Right kidney (tissue), 1 donor: ENCODE measurements at regions not wholly inside any gene's neighbourhood (a gene's known extent, or its start where the extent isn't known, plus 50 kb on each side); places are given as distances from the start of the nearest gene placed in this dataset.

Source experiments
- DNase-seq: peaks from one replicate; pipeline ENCODE4 v3.0.0-alpha.2; 2016

DNA sequence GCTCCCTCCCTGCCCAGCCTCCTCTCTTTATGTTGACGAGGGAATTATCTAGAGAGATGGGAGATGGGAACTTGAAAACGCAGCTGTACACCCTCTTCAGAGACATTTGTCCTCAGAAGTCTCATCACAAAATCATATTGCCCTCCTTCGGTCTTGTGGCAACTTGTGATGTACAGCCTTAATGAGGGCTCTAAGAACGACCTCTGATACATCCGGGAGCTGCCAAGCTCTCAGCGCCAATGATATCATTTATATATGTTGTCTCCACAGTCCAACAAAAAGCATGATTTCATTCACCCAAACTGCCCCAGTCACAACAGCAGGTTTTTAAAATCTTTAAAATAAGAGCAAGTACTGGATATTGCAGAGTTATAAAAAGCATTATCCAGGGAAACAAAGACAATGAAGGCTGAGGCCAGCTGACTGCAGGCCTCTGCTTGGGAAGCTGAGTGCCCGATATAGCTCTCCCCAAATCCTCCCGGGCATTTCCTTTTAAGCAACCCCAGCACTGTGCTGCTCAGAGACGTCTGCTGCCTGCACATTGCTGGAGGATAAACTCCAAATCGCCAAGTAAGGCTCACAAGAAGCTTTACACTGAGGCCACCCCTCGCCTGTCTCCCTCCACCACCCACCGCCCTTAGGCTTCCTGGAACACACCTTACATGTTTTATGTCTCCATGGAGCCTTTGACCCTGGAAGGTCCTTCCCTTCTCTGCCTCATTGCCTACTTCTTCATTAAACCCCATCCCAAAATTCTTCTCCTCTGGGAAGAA lies 236.1 kb downstream of the C1orf94 start:
- no peak for DNase-seq

DNA sequence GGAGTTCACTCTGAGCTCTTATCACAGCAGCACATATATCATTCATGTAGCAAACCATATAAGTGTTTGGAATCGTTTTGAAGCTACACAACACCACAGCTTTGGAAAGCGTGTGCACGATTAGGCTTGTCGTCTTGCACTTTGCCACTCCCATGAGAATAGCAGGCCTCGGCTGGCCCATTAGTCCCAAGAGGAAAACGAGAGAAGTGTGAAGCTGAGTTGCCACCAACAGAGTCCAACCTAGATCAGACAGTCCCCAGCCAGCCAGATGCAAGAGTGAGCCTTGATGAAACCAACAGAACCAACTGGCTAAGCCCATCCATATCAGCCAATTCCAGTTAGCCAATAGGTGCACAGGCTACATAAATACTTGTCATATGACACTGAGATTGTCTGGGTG lies 238.4 kb downstream of the C1orf94 start:
- DNase-seq, result no peak

DNA sequence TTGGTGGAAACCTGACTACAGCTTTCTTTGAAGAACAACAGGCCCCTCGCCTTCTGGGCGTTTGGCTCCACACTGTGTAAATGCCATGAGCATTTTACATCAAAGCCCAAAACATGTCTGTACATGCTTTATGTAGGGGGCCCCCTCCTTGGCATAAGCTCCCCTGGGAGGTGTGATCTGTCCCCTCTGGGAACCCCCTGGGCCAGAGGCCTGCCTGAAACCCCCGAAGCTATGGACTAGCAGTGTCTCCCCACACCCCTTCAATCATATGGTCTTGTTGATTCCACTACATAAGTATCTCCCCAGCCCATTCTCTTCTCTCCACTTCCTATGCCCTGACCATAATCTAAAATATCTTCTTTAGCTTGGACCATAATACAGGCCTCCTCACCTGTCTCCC lies 241.5 kb downstream of the C1orf94 start:
- no peak for DNase-seq

DNA sequence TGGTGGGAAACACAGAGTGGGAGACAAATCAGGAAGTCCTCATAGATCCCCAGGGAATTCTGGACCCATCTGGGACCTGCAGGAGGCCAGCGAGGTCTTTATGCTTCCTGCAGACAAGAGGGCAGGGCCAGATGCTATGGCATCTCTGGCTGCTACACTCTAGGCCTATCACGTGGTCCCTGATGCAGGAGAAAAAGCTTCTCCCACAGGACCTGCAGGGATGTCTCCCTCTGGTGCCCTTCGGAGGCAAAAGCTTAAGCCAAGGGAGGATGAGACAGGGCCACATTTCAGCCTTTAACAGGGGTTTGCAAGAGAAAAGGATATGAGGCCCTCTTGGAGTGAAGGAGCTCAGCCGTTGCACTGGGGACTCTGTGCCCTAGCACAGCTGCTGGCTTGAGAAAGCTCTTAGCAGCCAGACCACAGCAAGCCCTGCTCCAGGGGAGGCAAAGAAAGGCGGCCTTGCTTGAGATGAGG lies 243.0 kb downstream of the C1orf94 start:
- DNase-seq, result peak; percentile 25

DNA sequence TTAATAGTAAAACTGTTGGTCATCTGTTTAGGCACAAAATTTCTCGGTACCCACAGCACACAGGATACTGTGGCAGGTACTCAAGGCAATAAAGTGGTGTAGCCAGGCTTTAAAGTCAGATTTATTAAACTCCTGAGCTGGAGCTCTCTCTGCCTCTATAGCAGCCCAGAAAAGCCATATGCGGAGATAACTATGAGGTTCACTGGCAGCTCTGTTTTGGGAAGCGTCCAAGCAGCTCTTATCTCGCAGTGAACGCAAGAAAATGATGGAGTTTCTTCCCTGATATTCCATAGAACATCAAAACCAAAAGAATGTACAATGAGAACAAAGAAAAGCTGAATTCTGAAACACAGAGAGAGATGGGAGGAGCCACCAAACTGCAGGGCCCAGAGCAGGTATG lies 248.3 kb downstream of the C1orf94 start:
- no peak for DNase-seq

DNA sequence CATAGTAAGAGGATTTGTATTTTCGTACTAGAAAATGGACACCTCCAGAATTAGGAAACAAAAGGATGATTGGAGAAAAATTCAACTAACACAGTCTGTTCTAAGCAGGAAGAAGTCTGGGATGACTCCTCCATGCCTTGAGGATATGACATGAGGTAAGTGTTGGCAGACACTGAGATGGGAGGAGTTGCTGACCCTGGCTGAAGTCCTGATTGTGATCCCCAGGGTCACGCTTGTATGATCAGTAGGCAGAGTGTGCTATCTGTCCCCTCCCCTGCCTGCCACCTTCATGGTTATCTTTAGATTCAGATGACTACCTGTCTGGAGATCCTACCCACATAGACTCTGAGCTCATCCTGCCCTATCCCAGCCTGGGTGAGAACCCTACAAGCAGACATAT lies 249.1 kb downstream of the C1orf94 start:
- DNase-seq, result no peak

DNA sequence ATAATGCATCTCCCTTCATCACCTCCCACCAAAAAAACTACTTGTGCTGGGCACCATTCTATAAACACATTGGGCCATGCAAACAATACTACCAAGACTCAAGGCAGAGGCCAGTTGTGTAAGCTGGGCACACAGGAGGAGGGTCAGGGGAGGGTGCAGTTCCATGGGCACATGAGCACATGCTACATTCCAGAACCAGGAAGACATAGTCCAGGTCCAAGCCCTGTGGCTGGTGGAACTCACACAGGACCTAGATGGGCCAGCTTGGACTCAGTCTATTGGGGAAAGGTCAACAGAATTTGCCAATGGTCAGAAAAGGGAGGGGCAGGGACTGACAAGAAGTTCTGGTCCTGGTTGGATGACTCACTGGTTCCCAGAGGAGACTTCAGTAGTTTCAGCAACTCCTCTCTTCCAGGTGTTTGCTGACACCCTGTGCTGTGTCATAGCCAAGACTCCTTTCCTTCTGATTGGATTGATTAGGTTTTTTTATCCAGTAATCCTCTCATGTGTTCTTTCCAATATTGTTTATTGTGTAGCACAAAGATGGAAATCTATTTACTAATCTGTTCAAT lies 249.7 kb downstream of the C1orf94 start:
- no peak for DNase-seq

DNA sequence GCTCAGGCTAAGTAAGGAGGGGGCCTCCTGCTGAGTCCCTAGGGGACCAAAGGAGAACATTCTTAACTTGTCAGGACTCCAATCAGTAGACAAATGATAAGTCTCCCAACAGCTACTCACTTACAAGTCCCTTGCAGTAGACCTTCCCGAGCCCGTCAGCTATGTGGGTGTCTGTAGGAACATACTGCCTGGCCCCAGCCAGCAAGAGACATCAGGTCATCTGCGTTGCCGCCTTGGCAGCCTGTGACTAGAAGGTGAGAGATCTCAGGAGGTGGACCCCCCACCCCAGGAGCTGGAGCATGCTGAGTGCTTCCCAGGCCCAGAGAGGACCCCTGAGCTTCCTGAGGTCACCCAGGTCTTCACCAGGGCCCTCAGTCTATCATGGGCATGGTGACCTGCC lies 250.5 kb downstream of the C1orf94 start:
- no peak for DNase-seq

DNA sequence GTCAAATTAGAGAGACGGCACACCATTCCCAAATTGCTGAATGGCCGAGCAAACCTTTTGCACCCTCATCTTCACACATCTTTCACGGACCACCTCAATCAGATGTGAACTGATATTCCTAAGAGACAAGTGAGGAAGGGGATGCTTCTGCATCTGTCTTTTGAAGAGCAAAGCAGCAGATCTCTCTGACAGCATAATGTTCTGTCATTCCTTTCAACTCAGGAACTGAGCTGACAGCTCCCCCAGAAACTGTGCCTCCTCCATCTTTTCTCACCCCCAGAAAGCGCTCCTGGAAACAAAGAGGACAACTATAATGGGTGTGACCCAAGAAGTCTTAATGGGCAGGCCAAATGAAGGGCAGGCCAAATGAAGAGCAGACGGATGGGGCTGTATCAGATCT lies 256.4 kb downstream of the C1orf94 start:
- DNase-seq, result no peak

DNA sequence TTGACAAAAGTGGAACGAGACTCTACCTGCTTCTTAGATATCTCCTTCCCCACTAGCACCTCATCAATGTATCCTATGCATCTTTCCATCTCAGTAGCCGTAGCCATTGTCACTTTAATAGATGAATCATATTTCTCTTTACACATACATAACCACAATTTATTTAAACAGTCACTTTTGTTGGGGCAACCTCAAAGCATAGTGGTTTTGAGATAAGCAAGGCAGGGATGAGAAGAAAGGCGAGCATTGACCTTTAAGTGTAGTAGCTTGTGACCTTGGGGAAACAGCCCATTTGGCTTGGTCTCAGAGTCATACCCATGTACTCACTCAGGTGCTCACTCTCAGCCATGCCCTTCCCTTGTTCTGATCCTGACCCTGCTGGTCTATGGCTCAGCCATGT lies 260.1 kb downstream of the C1orf94 start:
- no peak for DNase-seq

DNA sequence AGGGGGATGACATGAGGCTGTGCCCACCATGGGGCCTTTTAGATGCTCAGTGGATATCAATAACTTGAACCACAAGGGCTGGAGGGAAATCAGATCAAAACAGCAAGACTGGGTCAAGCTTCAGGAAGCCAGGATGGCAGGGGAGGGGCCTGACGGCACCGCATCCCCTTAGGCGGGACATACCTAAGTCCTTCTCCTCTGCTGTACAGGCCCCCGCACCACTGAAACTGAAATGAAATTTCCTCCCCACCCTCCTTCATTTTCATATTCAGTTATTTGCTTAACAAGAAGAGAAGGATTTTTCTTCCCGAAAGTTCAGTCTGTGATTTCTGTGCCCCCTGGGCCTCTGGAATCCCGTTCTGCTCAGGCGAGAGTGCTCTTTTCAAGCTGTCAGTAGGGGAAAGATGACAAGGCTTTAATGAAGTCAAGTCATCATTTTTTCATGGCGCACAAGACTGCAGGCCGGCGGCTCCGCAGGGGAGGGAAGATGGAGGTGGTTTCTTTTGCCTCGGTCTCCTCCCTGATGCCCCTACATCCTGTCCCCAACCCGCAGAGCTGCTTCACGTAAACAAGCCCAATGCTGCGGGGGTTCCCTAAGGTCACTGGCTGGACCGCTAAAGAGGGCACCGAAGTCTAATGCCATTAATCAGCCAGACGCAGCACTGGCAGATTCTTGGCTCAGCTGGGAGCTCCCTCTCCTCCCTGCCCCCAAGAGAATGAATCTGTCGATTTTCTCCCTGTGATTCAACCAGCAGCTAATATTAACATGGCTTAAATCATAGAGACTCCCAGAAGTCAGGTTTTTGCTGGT lies 264.8 kb downstream of the C1orf94 start:
- DNase-seq, result no peak

DNA sequence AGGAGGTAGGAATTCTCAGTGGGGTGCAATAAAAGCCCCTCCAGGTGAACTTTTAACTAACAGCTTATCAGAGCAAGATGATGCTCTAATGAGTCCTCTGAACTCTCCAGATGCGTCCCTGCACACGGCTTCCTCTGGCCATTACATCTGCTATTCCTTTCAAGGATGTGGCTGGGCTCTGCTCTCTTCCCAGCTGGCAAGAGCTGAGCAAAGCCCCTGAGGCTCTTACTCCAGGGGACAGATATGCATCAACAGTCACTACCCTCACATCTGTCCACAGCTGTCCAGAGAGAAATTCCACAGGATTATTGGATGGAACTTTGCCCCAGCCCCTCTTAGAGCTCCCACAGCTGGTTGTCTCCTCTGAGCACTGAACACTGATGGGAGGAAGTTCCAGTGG lies 267.8 kb downstream of the C1orf94 start:
- no peak for DNase-seq

DNA sequence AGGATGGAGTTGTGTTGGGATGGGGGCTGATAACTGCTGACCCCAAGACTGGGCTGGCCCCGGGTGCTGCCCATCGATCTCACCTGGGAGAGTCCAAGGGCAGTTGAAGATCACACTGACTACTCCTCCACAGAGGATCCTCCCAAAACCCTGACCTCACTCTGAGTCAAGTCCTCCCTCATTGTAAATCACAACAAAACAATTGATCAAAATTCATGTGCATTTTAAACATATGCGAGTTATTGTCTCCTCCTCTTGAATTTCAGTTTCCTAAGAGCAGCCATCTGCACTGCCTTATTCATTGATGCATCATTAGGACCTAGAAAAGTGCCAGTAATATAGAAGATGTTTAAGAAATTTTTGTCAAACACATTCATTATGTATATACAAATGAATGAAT lies 273.6 kb downstream of the C1orf94 start:
- DNase-seq, result no peak

DNA sequence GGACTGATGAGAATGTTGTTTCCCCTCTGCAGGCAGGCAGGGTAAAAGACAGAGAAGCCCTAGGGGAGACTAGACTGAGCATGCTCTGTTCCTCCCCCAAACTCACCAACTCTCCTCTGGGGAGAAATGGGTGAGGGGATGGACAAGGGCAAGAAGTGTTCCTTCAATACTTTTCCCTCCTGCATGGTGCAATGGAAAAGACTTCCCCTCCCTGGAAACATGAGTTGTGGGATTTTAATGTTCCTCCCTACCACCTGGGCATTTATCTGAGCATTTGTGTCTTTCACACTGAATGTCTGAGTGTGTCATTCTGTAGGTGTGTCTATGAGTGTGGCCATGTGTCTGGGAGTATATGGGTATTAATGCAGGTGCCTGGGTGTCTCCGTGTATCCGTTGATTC lies 275.7 kb downstream of the C1orf94 start:
- no peak for DNase-seq

DNA sequence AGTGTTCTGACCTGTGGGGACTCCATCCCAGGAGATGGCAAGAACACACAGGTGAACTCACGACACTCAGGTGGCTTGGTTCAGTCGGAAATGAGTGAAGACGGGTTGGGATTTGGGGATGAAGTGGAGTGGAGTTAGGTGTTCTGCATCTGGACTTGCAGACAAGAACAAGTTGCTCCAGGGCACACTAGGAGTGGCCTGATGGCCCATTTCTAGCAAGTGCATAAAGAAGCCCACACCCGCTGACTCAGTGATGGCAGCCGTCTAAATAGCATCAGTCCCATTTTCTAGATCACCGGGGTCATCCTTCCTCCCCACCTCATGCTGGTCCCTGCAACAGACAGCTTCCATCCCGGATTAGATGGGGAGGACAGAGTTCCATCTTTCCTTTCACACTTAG lies 278.4 kb downstream of the C1orf94 start:
- no peak for DNase-seq

DNA sequence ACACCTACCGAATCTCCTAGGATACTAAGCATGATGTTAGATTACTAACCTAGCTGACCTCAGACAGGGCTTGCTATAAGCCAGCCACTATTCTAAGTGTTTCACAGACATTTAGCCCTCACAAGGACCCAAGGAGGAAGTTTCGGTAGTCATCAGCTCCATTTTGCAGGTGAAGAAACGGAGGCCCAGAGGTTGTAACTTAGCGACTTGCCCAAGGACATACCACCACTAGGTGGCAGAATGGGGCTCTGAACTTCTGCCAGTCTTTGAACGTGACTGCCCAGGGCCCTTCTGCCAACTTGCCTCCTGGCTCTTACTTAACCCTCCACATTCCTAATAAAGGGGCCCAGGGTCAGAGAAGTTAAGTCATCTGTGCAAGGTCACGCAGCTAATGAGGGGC lies 283.5 kb downstream of the C1orf94 start:
- no peak for DNase-seq

DNA sequence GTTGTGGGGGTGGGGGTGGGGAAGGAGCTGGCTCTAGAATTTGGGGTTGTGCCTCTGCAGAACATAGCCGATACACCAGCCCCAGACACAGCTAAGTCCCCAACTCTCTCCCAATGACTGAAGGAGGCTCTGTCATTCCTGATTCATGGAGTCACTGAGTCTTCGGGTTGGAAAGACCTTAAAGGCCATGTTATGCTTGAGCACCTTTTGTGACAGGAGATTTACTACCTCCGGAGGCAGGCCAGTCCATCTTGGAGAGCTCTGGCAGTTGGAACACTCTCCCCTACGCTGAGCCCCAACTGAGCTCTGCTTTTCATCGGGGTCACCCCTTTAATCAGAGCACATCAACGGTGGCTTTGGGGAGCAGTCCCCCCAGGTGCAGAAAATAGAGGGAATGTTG lies 284.4 kb upstream of the GJB5 start:
- peak; percentile 13 for DNase-seq

DNA sequence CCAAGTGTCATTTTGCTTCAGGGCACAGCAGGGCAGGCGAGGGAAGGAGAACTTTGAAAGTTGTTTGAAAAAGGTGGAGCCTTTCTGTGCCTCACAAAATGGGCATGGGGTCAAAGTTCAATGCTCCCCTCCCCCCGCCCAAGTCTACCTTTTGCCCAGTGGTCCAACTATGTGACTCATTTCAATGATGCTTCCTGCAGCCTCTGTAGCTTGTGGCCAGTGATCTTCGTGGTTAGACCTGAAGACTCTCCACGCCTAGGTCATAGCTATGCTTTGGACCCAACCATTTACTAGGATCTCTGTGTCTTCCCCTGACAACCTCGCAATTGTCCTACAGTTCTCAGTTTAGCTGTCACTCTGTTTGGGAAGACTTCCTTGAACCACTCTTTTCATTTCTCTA lies 280.3 kb upstream of the GJB5 start:
- DNase-seq, result no peak

DNA sequence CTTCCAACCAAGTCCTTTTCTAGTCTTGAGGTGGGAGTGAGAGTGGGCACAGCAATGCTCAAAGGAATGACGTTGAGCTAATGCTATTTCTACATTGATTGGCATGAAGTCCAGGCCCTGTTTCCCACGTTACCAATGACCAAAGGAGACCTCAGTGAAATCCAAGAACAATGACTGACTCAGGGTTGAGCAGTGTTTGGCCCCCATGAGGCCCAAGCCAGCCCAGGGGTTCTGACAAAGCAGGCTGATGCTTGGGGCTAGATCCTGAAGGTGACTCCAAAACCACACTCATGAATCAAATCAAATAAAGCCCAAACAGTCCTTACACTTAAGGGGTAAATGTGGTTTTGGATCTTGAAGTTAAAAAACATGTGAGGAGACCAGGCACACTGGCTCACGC lies 278.5 kb upstream of the GJB5 start:
- DNase-seq, result no peak

DNA sequence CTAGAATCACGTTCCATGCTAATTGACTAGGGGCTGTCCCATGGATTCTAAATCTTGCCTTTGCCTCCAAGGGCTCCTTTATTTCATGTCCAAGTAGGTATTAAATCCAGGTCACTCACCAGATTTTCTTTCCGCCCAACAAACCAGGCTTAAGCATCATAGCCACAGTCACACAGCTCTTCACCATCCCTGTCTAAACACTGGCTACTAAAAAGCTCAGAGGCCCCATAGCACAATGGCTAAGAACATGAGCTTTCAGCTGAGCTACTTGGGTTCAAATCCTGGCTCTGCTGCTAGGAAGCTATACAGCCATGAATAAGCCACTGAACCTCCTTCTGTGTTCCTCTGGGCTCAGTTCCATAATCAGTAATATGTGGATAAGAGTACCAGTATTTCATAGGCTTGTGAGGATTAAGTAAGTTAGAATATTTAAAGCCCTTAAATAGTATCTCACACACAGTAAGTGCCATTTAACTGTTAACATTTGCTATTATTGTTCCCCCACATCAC lies 277.2 kb upstream of the GJB5 start:
- no peak for DNase-seq

DNA sequence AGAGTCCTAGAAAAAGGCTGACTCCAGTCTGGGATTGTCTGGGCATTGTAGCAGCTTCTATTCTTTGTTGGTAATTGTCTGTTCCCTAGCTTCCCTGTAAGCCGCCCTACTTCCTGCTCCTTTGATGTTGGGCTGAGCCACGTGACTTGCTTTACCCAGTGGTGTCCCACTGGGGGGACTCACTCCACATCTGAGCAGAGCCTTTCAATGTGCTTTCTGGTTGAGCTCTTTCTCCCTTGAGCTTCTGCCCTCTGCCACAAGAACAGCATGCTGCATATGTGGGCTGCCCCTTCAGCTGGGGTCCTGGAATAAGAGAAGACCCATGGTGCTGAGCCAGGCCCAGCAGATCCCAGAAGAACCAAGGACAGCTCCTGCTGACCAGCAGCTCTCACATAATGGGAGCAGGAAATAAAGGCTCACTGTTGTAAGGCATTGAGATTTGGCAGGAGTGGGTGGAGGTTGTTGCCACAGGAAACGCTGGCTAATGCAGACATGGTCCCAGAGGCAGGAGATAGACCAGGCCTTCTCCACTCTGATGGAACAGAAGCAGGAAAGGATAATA lies 276.3 kb upstream of the GJB5 start:
- no peak for DNase-seq

DNA sequence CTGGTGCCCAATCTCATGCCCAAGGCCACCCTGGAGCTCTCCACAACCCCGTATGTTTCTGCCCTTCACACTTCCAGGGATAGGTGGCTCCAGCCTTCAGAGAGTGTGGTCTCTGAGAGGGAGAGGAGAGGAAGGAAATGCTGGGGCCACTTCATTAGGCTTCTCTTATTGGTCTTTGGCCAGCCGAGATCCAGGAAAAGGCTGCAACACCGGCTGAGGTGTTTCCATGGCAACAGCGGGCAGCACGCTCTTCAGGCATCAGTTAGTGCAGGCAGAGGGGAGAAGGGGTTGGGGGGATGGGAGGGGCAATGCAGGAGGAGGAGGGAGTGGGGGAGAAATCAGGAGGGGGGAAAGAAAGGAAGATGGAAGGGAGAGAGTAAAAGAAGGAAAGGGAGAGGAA lies 275.1 kb upstream of the GJB5 start:
- DNase-seq, result no peak

DNA sequence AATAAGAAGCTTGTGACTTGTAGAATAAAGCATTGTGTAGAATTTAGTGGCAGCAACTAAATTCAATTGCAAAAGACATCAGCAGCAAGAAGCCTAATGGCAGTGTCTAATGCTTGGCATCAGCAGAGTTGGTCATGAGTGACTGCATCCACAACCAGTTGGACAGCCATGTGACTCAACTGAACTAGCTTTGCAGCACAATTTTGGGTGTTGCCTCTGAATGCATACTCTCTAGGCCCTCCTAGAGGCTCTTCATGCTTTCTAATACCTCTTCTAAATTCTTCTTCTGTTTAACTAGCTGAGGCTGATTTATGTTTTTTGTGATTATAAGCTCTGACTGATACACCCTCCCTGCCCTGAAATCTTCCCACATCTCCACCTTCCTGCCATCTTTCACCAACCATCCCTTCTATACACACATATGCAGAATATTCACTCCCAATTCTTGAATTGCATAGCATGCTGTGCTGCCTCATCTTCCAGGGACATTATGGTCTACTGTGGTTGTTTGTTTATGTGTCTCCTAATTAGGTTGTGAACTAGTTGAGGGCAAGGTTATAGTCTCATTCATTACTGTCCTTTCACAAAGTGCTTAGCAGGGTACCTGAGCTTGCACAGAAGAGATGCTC lies 266.7 kb upstream of the GJB5 start:
- DNase-seq, result no peak
